SK-N-MC (cell line): ENCODE measurements at regions not wholly inside any gene's neighbourhood (a gene's known extent, or its start where the extent isn't known, plus 50 kb on each side); places are given as distances from the start of the nearest gene placed in this dataset.
"Not testable (repeated sequence)": the region's sequence is repeated elsewhere in the genome, so short reads cannot be mapped to it uniquely, and the experiment has no call there.

Experiments used
- DNase-seq: peaks from one replicate; pipeline ENCODE4 v3.0.0-alpha.2; 2011; ENCODE audit warnings: low read depth, low spot score
- H3K27ac ChIP-seq: fragments of 200-600 bp; sonication (generic); 2 replicates; pipeline ENCODE4 v1.5.1; 2016; ENCODE audit warnings: mixed run types
- H3K36me3 ChIP-seq: fragments of 200-600 bp; sonication (generic); 2 replicates; pipeline ENCODE4 v1.6.1; 2017; ENCODE audit warnings: antibody characterized with exemption, low read length, mixed read lengths; ENCODE audit not compliant: insufficient read depth
- H3K4me3 ChIP-seq: fragments of 200-600 bp; sonication (generic); 2 replicates; pipeline ENCODE4 v1.5.1; 2016
- H3K9ac ChIP-seq: fragments of 200-600 bp; sonication (generic); 2 replicates; pipeline ENCODE4 v1.8.0; 2017; ENCODE audit warnings: mixed run types, mixed read lengths; ENCODE audit not compliant: insufficient read length
- H3K9me3 ChIP-seq: fragments of 200-600 bp; sonication (generic); 2 replicates; pipeline ENCODE4 v1.6.1; 2017; ENCODE audit warnings: low read depth, mild to moderate bottlenecking, antibody characterized with exemption, low read length, moderate library complexity, mixed read lengths
- EZH2 ChIP-seq: fragments of 200-600 bp; sonication (generic); IDR thresholded peaks from one replicate; pipeline ENCODE4 v1.6.1; 2017; ENCODE audit warnings: antibody characterized with exemption
- FOXP2 ChIP-seq: optimal IDR thresholded peaks from 2 replicates; pipeline ENCODE3; 2011; ENCODE audit warnings: mild to moderate bottlenecking, moderate library complexity; ENCODE audit not compliant: insufficient read depth; ENCODE audit errors: extremely low read length, control extremely low read depth
- POLR2AphosphoS5 ChIP-seq: IDR thresholded peaks from 2 replicates; pipeline ENCODE4 v1.6.1; 2012; ENCODE audit warnings: mild to moderate bottlenecking, low read depth, low read length, borderline replicate concordance

- Histone ChIP-seq H3K9me3 (peaks cover 14% of the 10 kb centered on the region), H3K36me3 (no peaks in the 10 kb centered on the region; the same call in 1 of the 2 replicates), H3K9ac (no peak overlapping the region), H3K4me3 (peak overlapping the region; percentile 0; the same call in 1 of the 2 replicates), H3K27ac (peak overlapping the region; percentile 73; the same call in 1 of the 2 replicates)
- no peak for DNase-seq
- TF ChIP-seq FOXP2 (no peak), EZH2 (no peak), POLR2AphosphoS5 (no peak)
Measured at GRCh38 chr2:144924827-144925226, 404.9 kb upstream of the ZEB2 start.

GRCh38 chr2:144922519-144922918 lies 402.6 kb upstream of the ZEB2 start:
- no peak for TF ChIP-seq FOXP2
- no peak for TF ChIP-seq EZH2
- TF ChIP-seq POLR2AphosphoS5, result no peak
- no peaks in the 10 kb centered on the region; the same call in 1 of the 2 replicates for H3K36me3 ChIP-seq
- H3K27ac ChIP-seq, result no peak overlapping the region
- DNase-seq, result no peak
- H3K9ac ChIP-seq, result no peak overlapping the region
- no peak overlapping the region for H3K4me3 ChIP-seq
- H3K9me3 ChIP-seq, result peaks cover 8% of the 10 kb centered on the region

GRCh38 chr2:144920755-144921530 lies 401.0 kb upstream of the ZEB2 start:
- Histone ChIP-seq H3K9me3 (peaks cover 5% of the 10 kb centered on the region; the same call in 1 of the 2 replicates), H3K27ac (no peak overlapping the region), H3K9ac (no peak overlapping the region), H3K36me3 (no peaks in the 10 kb centered on the region), H3K4me3 (no peak overlapping the region)
- no peak for TF ChIP-seq FOXP2
- TF ChIP-seq POLR2AphosphoS5, result no peak
- no peak for TF ChIP-seq EZH2
- no peak for DNase-seq

DNA sequence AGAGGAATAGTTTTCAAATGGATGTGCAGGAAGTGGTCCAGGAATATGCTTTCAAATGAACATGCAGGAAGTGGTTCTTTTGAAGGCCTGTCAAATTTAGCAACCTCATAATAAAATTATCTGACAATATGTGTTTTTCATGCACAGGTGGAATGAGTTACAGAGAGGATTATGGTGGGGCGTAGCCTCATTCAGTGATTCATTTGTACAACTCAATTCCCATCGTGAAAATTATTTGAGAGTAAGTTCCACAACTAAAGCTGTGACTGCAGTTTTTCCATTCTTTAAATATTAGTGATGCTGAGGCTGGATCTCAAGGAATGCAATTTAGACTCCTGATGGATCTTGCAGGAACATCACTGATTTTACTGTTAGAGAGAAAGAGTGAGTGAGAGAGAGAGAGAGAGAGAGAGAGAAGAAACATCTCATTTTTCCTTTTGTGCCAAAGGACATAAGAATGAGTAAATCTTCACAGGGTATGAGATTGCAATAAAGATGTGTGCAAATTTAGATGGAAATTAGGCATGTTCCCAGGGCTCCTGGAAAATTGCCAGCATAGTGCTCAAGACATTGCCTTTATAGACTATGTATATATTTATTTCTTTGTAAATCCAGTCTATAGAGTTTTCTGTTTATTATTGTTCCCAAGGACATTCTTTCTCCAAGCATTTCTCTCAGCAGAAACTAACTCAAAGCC lies 394.9 kb upstream of the ZEB2 start:
- DNase-seq, result peak; percentile 80
- peak overlapping the region; percentile 39; the same call in 1 of the 2 replicates for H3K27ac ChIP-seq
- TF ChIP-seq POLR2AphosphoS5, result no peak
- TF ChIP-seq EZH2, result no peak
- no peak for TF ChIP-seq FOXP2
- H3K9me3 ChIP-seq, result peaks cover 4% of the 10 kb centered on the region; the same call in 1 of the 2 replicates
- no peak overlapping the region for H3K9ac ChIP-seq
- H3K36me3 ChIP-seq, result no peaks in the 10 kb centered on the region
- H3K4me3 ChIP-seq, result no peak overlapping the region

GRCh38 chr2:144914113-144914512 lies 394.2 kb upstream of the ZEB2 start:
- H3K27ac ChIP-seq, result peak overlapping the region; percentile 16; the same call in 1 of the 2 replicates
- H3K9me3 ChIP-seq, result peaks cover 4% of the 10 kb centered on the region; the same call in 1 of the 2 replicates
- no peak for TF ChIP-seq EZH2
- no peak for TF ChIP-seq FOXP2
- TF ChIP-seq POLR2AphosphoS5, result no peak; the same call in 1 of the 2 replicates
- no peak for DNase-seq
- no peaks in the 10 kb centered on the region for H3K36me3 ChIP-seq
- no peak overlapping the region for H3K4me3 ChIP-seq
- no peak overlapping the region for H3K9ac ChIP-seq

DNA sequence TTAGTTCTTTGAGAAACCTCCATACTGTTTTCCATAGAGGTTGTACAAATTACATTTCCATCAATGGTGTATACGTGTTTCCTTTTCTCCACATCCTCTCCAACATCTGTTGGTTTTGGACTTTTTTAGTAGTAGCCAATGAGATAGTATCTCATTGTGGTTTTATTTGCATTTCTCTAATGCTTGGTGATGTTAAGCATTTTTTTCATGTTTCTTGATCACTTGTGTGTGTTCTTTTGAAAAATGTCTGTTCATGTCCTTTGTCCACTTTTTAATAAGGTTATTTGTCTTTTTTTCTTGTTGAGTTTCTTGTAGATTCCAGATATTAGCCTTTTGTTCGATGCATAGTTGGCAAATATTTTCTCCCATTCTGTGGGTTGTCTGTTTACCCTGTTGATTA lies 392.3 kb upstream of the ZEB2 start:
- no peak for DNase-seq
- H3K9ac ChIP-seq, result no peak overlapping the region
- TF ChIP-seq FOXP2 (no peak), POLR2AphosphoS5 (no peak), EZH2 (no peak)
- H3K27ac ChIP-seq, result no peak overlapping the region
- H3K36me3 ChIP-seq, result no peaks in the 10 kb centered on the region
- peaks cover 4% of the 10 kb centered on the region; the same call in 1 of the 2 replicates for H3K9me3 ChIP-seq
- H3K4me3 ChIP-seq, result no peak overlapping the region

DNA sequence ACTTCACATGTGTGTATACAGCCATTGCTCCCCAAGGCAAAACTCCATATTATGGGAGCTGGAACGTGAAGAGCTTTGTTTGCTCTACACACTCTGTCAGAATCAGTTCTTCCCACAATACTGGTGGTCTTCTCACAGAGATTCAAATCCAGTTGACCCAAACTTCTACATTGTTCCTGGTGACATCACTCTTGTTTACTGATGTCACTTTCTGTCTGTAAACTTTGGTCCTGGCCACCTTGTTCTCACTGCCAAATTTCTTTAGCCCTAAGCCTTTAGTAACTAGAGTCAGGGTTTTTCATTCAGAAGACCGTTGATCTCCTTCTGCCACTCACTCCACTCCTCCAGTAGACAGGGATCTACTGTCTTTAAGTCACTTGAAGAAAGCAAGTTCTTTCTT lies 386.0 kb upstream of the ZEB2 start:
- H3K27ac ChIP-seq, result no peak overlapping the region
- TF ChIP-seq FOXP2, result no peak
- TF ChIP-seq EZH2, result no peak
- no peak for TF ChIP-seq POLR2AphosphoS5
- no peak overlapping the region for H3K4me3 ChIP-seq
- no peaks in the 10 kb centered on the region for H3K36me3 ChIP-seq
- no peak overlapping the region for H3K9ac ChIP-seq
- DNase-seq, result no peak
- no peaks in the 10 kb centered on the region for H3K9me3 ChIP-seq

DNA sequence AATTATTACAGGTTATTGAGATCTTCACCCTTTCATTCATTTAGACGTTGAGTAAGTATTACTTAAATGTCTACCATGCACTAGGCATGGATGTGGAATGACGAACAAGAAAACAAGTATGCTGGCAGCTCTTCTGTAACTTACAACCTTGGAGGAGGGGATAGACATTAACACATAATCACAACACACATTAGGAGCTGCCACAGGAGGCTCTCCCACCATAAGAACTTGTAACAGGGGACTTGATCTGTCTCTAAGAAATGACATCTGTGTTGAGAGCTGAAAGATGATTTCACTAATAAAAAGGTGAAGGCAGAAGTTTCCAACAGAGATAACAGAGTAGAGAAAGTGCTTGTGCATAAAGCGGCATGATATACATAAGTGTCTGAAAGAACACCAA lies 384.7 kb upstream of the ZEB2 start:
- no peak overlapping the region for H3K27ac ChIP-seq
- H3K4me3 ChIP-seq, result no peak overlapping the region
- no peaks in the 10 kb centered on the region for H3K9me3 ChIP-seq
- TF ChIP-seq POLR2AphosphoS5 (no peak), EZH2 (no peak), FOXP2 (no peak)
- H3K36me3 ChIP-seq, result no peaks in the 10 kb centered on the region
- DNase-seq, result no peak
- no peak overlapping the region for H3K9ac ChIP-seq

GRCh38 chr2:144903045-144903444 lies 383.1 kb upstream of the ZEB2 start:
- not testable (repeated sequence) for DNase-seq, H3K9ac ChIP-seq, H3K36me3 ChIP-seq, H3K4me3 ChIP-seq, H3K27ac ChIP-seq, H3K9me3 ChIP-seq

DNA sequence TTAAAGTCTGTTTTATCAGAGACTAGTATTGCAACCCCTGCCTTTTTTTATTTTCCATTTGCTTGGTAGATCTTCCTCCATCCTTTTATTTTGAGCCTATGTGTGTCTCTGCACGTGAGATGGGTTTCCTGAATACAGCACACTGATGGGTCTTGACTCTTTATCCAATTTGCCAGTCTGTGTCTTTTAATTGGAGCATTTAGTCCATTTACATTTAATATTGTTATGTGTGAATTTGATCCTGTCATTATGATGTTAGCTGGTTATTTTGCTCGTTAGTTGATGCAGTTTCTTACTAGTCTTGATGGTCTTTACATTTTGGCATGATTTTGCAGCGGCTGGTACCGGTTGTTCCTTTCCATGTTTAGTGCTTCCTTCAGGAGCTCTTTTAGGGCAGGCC lies 381.5 kb upstream of the ZEB2 start:
- not testable (repeated sequence) for H3K9ac ChIP-seq, DNase-seq, H3K36me3 ChIP-seq, H3K9me3 ChIP-seq, H3K4me3 ChIP-seq, H3K27ac ChIP-seq
